Left colon (tissue), 2 donors: ENCODE measurements at regions not wholly inside any gene's neighbourhood (a gene's known extent, or its start where the extent isn't known, plus 50 kb on each side); places are given as distances from the start of the nearest gene placed in this dataset.

ENCODE experiments used
- ATAC-seq: fragments of 200-7000 bp; cut with Tn5 transposase; one replicate; pipeline ENCODE4 v1.9.1; 2020; ENCODE audit warnings: mild to moderate bottlenecking, moderate library complexity
- DNase-seq, 2 donors: peaks; one replicate each; pipeline ENCODE4 v3.0.0-alpha.2; 2020
- intact Hi-C, 2 donors: fragments of 100-400 bp; cut with DNase I in 1 of 2; cut with micrococcal nuclease in 1 of 2; formaldehyde crosslinking; loops; one replicate each; pipeline versions ENCODE4 v1.11.2 to v1.14.0; 2022; cut with DNase I, micrococcal nuclease
- donor health status: DM: no; HTN: no; CAD: no.
- donor health status: DM: yes; HTN: yes; CAD: no.

- DNase-seq (no peak), ATAC-seq (no peak)
- intact Hi-C loops = no loop called here
Measured at GRCh38 chr5:9889511-9889910, 259.4 kb upstream of the TAS2R1 start.

DNA sequence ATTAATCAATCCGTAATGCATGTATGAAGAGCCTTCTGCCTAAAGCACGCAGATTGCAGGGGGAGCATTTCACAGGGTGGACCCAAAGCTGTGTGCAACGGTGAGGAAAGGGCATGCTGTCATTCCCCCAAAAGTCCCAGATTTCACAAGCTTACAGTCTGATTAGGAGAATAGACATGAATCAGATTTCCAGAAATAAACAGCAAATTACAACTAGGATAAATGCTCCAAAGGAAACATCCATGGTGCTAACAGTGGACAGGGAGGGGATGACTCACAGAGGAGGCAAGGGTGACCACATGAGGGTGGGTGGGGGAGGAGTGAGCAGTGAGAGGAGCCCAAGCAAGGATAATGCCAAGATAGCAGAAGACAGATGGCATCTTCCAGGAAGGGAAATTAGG is 258.4 kb upstream of the TAS2R1 start:
- intact Hi-C loops = no loop called here
- ATAC-seq = no peak
- no peak for DNase-seq

DNA sequence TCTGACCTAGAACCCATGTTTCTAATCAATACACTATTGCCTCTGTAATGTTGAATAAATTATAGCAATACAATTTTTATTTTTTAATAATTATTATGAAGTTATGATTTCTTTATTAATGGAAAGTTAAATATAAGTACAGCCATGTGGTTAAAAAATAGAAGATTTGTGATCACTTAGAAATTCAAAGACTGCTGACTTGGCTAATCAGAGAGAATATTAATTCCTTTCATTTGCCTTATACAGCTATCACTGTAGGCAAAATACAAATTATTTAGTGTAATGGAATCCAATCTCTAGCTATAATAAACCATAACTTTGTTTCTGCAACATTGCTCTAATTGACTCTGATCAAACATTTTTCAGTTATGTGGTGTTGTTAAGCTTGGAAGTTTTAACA is 255.0 kb upstream of the TAS2R1 start:
- intact Hi-C loops = no loop called here
- ATAC-seq (no peak), DNase-seq (no peak)

DNA sequence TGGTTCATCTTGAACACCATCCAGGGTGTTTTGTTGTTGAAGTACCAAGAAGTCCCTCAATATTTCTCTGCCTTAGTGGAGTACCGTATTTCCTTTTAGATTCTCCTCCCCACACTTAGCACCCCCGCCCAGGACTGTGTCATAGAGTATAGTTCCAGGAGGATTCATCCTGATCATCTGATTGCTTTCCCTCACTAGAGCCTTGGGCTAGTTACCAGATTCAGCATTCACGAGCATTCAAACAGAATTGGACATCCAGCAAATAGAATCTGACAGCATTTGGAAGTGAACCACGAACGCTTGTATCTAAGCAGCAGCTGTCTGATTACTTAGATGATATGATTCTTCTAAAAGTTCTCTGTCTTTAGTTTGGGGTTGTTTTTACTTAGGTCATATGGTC is 248.1 kb upstream of the TAS2R1 start:
- no peak for ATAC-seq
- no peak for DNase-seq
- intact Hi-C loops = no loop called here

GRCh38 chr5:9877488-9877887 is 247.3 kb upstream of the TAS2R1 start:
- DNase-seq (no peak), ATAC-seq (no peak)
- intact Hi-C loops = no loop called here

DNA sequence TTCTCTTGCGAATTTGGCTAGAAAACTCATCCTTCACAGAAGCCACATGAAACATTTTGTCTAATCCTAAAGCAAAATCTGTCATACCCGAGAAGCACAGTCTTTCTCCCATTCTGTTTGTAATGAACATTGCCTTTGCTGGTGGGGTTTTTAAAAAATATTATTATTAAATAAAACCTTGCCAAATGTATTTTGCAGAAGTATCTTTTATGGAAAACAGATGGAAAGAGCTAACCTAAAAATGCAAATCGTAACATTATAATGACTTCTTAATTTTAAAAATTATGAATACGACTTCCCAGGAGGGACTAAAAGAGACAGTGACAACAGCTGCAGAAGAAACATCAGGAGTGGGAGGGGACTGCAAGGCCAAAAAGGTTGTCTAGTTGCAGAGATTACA is 246.3 kb upstream of the TAS2R1 start:
- ATAC-seq = no peak
- intact Hi-C loops = no loop called here
- no peak for DNase-seq

DNA sequence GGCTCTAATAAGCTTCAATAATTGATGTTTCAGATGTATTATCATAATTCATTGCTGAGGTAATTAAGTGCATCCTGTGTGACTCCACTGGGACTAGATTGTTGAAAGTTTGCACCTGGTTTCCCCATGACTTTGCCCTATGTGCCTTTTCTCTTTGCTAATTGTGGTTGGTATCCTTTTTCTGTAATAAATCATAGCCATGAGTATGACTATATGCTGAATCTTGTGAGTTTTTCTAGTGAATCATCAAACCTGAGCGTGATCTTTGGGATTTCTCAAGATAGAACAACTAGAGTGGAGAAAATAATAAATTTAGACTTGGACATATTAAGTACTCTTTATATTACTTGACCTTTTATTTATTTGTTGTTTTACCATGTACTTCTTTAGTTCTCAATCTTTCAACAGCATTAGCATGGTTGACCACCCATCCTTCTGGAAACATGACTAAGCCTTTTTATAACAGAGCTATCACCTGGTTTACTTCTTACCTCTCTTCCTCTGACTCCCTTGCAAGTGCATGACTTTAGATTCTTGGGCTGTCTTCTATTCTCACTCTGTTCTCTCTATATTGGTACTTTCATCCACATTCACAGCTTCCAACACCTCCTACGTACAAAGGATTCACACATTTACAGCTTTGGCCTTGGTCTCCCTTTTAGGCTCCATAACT is 239.6 kb upstream of the TAS2R1 start:
- intact Hi-C loops = no loop called here
- ATAC-seq = no peak

DNA sequence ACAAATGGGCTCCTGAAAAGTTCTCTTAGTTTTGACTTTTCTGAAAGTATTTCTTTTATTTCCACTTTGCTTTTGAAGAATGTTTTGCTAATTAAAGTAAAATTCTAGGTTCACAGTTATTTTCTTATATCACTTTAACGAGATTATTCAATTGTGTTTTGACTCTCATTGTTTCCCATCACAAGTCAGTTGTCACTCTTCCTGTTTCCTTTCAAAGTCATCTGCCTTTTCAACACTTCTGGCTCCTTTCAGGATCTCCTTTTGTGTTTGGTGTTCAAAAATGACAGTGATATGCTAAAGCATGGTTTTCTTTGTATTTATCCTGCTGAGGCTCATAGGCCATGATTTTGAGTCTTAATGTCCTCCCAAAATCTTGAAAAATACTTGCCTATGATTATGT is 235.4 kb upstream of the TAS2R1 start:
- DNase-seq = no peak
- intact Hi-C loops = no loop called here
- ATAC-seq = no peak

More for the DNA sequence above, 239.6 kb upstream of the TAS2R1 start:
- DNase-seq = no peak

DNA sequence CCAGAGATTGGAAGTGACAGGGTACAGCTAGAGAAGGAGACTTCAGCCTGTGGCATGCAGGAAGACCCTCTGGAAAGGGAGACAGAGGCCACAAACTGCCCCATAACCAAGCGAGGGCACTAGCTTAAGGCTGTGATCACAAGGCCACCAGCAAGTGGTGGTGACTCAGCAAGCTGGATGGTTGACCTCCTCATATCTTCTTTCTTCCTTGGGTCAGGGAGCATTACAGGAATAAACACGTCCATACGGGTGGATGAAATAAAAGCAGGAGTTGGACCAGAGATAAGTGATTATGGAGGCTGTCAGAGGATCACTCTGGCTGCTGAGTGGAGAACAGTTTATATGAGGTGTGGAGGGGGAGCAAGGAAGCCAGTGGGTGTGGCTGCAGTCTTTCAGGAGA is 234.6 kb upstream of the TAS2R1 start:
- intact Hi-C loops = no loop called here
- ATAC-seq = no peak
- DNase-seq = no peak

- intact Hi-C loops = no loop called here
- ATAC-seq (no peak), DNase-seq (no peak)
Measured at GRCh38 chr5:9863486-9863885, 233.3 kb upstream of the TAS2R1 start.

DNA sequence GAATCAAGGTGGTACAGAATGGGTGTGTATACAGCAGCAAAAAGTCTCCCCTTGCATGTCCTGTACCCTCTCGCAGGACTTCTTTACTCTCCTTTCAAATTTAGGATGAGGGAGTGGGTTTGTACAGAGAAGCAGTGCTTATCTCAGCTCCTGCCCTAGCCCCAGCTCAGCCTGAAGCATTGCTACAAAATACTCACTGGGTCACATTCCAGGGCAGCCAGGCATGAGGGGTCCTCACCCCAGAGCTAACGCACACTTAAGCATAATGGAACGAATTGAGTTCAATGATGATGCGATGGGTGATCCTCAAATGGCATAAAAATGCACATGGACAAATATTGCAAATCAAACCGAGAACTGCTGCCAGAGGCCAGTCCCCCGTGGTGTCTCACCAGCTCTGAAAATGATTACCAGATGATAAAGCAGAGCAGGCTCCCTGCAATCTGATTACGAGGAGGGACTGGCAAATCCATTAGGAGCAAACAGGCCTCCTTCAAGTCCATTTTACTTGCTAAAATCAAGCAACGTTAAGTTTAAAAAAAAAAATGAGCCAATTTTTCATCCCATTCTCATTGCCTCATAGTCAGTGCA is 231.6 kb upstream of the TAS2R1 start:
- ATAC-seq (no peak), DNase-seq (no peak)
- intact Hi-C loops = no loop called here

- intact Hi-C loops = no loop called here
- ATAC-seq (no peak), DNase-seq (no peak)
Measured at GRCh38 chr5:9859808-9860207, 229.7 kb upstream of the TAS2R1 start.

DNA sequence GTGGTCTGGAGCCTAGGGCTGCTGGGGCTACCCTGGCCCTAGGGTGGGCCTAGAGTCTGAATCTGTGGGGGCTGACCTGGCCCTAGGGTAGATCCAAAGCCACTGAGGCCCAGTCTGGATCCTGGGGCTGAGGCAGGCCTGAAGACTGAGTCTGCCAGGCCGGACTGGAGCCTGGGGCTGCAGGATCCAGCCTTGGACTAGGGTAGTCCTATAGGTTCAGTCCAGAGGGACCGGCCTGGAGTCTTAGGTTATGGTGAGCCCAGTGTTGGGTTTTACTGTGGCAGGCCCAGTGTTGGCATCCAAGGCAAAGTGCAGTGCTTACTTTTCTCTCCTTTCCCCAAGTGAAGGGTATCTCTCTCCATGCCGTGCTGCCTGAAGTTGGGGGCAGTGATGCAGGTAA is 227.9 kb upstream of the TAS2R1 start:
- ATAC-seq (no peak), DNase-seq (no peak)
- intact Hi-C loops = no loop called here

DNA sequence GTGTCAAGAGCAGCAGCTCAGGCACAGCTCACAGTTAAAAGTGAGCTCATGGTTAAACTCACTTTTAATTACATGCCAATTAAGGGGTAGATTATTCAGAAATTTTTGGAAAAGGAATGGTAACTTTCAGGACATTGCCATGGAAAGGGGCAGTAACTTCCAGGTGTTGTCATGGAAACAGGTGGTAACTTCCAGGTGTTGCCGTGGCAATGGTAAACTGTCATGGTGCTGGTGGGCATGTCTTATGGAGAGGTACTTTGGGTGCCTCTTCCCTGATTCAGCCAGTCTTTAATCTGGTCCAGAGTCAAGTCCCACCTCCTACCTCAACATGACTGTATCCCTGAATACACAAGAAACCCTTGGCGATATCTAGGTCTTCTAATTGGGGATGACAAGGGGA is 223.2 kb upstream of the TAS2R1 start:
- intact Hi-C loops = no loop called here
- ATAC-seq = no peak
- DNase-seq = no peak

- no peak for DNase-seq
- intact Hi-C loops = no loop called here
Measured at GRCh38 chr5:9852671-9853070, 222.5 kb upstream of the TAS2R1 start.

DNA sequence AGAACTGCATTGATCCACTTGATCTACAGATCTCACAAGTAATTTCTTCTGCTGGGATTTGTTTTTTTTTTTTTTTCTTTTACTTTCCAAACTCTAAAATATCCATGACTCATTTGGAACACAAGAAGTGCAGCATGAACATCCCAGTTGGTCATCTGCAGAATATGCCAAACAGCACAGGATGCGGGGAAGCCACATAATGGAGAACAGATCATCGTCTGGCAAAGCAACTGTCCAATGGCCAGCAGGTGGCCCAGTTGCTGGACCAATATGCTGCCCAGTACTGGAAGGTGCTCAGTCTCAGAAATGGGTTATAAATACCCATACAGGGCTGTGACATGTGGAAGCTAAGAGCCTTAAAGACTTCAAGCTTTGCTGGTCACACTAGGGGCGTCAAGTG is 221.3 kb upstream of the TAS2R1 start:
- no peak for ATAC-seq
- no peak for DNase-seq
- intact Hi-C loops = no loop called here

More at GRCh38 chr5:9852671-9853070, 222.5 kb upstream of the TAS2R1 start:
- no peak for ATAC-seq

- intact Hi-C loops = no loop called here
Measured at GRCh38 chr5:9850456-9850855, 220.3 kb upstream of the TAS2R1 start.

DNA sequence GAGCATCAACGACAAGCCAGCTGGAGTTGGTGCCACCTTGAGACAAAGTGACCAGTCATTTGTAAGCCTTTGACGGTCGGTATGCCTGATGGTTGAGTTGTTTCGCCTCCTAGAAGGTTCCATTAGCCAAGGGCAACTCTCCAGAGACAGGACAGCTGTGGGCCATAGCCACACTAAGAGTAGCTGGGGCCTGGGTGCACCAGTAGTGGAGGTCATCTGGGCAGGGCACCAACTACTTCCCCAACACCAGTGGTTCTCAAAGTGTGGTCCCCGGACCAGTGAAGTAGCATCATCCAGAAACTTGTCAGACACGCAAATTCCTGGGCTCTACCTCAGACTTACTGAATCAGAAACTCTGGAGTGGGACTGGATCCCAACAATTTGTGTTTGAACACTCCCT is 217.5 kb upstream of the TAS2R1 start:
- DNase-seq (no peak), ATAC-seq (no peak)
- intact Hi-C loops = no loop called here

More at GRCh38 chr5:9850456-9850855, 220.3 kb upstream of the TAS2R1 start:
- DNase-seq (no peak), ATAC-seq (no peak)

- DNase-seq (no peak), ATAC-seq (no peak)
Measured at GRCh38 chr5:9845185-9845584, 215.0 kb upstream of the TAS2R1 start.

GRCh38 chr5:9841516-9842170 is 211.5 kb upstream of the TAS2R1 start:
- DNase-seq (no peak), ATAC-seq (no peak)
- intact Hi-C loops = no loop called here

More at GRCh38 chr5:9845185-9845584, 215.0 kb upstream of the TAS2R1 start:
- intact Hi-C loops = no loop called here

- intact Hi-C loops = no loop called here
- DNase-seq (no peak), ATAC-seq (no peak)
Measured at GRCh38 chr5:9838916-9839315, 208.8 kb upstream of the TAS2R1 start.
